ENCODE measurements at regions not wholly inside any gene's neighbourhood (a gene's known extent, or its start where the extent isn't known, plus 50 kb on each side); places are given as distances from the start of the nearest gene placed in this dataset.
"Not testable (repeated sequence)": the region's sequence is repeated elsewhere in the genome, so short reads cannot be mapped to it uniquely, and the experiment has no call there.

- no peaks in the 10 kb centered on the region for H3K9me3 ChIP-seq
- intact Hi-C loops (cut with DNase I, micrococcal nuclease) = no loop called here
- ATAC-seq (no peak), DNase-seq (no peak)
- H3K36me3 ChIP-seq (ENCODE audit: low read depth) = no peaks in the 10 kb centered on the region
- H3K4me3 ChIP-seq = no peak overlapping the region
- H3K4me1 ChIP-seq (ENCODE audit: low read depth) = no peaks in the 10 kb centered on the region
- TF ChIP-seq CTCF (IDR thresholded peaks at IDR 0.05) = no peak
These were observed 575.2 kb upstream of the BRINP3 start for GRCh38 chr1:191052888-191053287.

GRCh38 chr1:191065346-191065745 lies 587.7 kb upstream of the BRINP3 start:
- intact Hi-C loops (cut with DNase I, micrococcal nuclease) = no loop called here
- ATAC-seq (no peak), DNase-seq (no peak)
- Histone ChIP-seq H3K4me1 (ENCODE audit: low read depth) (no peaks in the 10 kb centered on the region), H3K9me3 (no peaks in the 10 kb centered on the region), H3K4me3 (no peak overlapping the region), H3K36me3 (ENCODE audit: low read depth) (no peaks in the 10 kb centered on the region)
- TF ChIP-seq CTCF (IDR thresholded peaks at IDR 0.05) = no peak

GRCh38 chr1:191065771-191066170 lies 588.1 kb upstream of the BRINP3 start:
- ATAC-seq = no peak
- no peaks in the 10 kb centered on the region for H3K36me3 ChIP-seq (ENCODE audit: low read depth)
- no peak for TF ChIP-seq CTCF (IDR thresholded peaks at IDR 0.05)
- intact Hi-C loops (cut with DNase I, micrococcal nuclease) = no loop called here
- H3K4me1 ChIP-seq (ENCODE audit: low read depth) = no peaks in the 10 kb centered on the region
- H3K4me3 ChIP-seq = no peak overlapping the region
- no peak for DNase-seq
- no peaks in the 10 kb centered on the region for H3K9me3 ChIP-seq

- no peak for ATAC-seq
- intact Hi-C loops (cut with DNase I, micrococcal nuclease) = no loop called here
- no peaks in the 10 kb centered on the region for H3K9me3 ChIP-seq
- no peak for DNase-seq
- TF ChIP-seq CTCF (IDR thresholded peaks at IDR 0.05) = no peak
- H3K4me1 ChIP-seq (ENCODE audit: low read depth) = no peaks in the 10 kb centered on the region
- no peaks in the 10 kb centered on the region for H3K36me3 ChIP-seq (ENCODE audit: low read depth)
- H3K4me3 ChIP-seq = no peak overlapping the region
These were observed 597.2 kb upstream of the BRINP3 start for GRCh38 chr1:191074881-191075280.

GRCh38 chr1:191083090-191083489 lies 605.4 kb upstream of the BRINP3 start:
- H3K4me1 ChIP-seq (ENCODE audit: low read depth); H3K36me3 ChIP-seq (ENCODE audit: low read depth); H3K9me3 ChIP-seq; intact Hi-C loops (cut with DNase I, micrococcal nuclease); ATAC-seq; H3K4me3 ChIP-seq; DNase-seq: not testable (repeated sequence)

GRCh38 chr1:191085121-191085520 lies 607.5 kb upstream of the BRINP3 start:
- no peak for DNase-seq
- Histone ChIP-seq H3K4me1 (ENCODE audit: low read depth) (no peaks in the 10 kb centered on the region), H3K4me3 (no peak overlapping the region), H3K36me3 (ENCODE audit: low read depth) (no peaks in the 10 kb centered on the region), H3K9me3 (no peaks in the 10 kb centered on the region)
- no peak for TF ChIP-seq CTCF (IDR thresholded peaks at IDR 0.05)
- ATAC-seq = no peak
- intact Hi-C loops (cut with DNase I, micrococcal nuclease) = no loop called here
